Aorta (tissue), 5 donors: ENCODE measurements at regions not wholly inside any gene's neighbourhood (a gene's known extent, or its start where the extent isn't known, plus 50 kb on each side); places are given as distances from the start of the nearest gene placed in this dataset.
A peak's percentile ranks its signal among the peaks of the same experiment; 100 is the strongest.

ENCODE experiments used
- ATAC-seq: fragments of 200-7000 bp; cut with Tn5 transposase; one replicate; pipeline ENCODE4 v1.9.1; 2022; ENCODE audit warnings: moderate library complexity; ENCODE audit not compliant: low FRiP score
- DNase-seq, 2 donors: peaks; one replicate each; pipeline ENCODE4 v3.0.0-alpha.2; 2020
- H3K27ac ChIP-seq, 2 donors: one replicate each; pipeline ENCODE4 v1.5.1; 2013; ENCODE audit warnings: low read length in 2 of 2, mild to moderate bottlenecking in 2 of 2, moderate library complexity in 2 of 2, control low read depth in 1 of 2, inconsistent platforms in 1 of 2, low read depth in 1 of 2
- H3K27me3 ChIP-seq, 2 donors: one replicate each; pipeline ENCODE4 v1.6.1; 2013; ENCODE audit warnings: control low read depth in 1 of 2, low read length in 1 of 2, mild to moderate bottlenecking in 1 of 2, moderate library complexity in 1 of 2; ENCODE audit not compliant: insufficient read depth in 2 of 2, control insufficient read depth in 1 of 2
- H3K36me3 ChIP-seq, 2 donors: one replicate each; pipeline ENCODE4 v1.6.1; 2013; ENCODE audit warnings: control low read depth in 1 of 2, low read length in 1 of 2, mild to moderate bottlenecking in 1 of 2; ENCODE audit not compliant: insufficient read depth in 2 of 2, control insufficient read depth in 1 of 2
- H3K4me1 ChIP-seq, 2 donors: one replicate each; pipeline ENCODE4 v1.6.1; 2013; ENCODE audit warnings: low read length in 2 of 2, control low read depth in 1 of 2, mild to moderate bottlenecking in 1 of 2, moderate library complexity in 1 of 2; ENCODE audit not compliant: insufficient read depth in 2 of 2, control insufficient read depth in 1 of 2
- H3K4me3 ChIP-seq, 2 donors: one replicate each; pipeline ENCODE4 v1.5.1; 2013; ENCODE audit warnings: low read length in 2 of 2, control low read depth in 1 of 2, mild to moderate bottlenecking in 1 of 2
- H3K9me3 ChIP-seq: one replicate; pipeline ENCODE4 v1.6.1; 2013; ENCODE audit warnings: mild to moderate bottlenecking, low read length; ENCODE audit not compliant: control insufficient read depth
- WGBS, 2 donors: extraction: QIAGEN DNeasy Blood & Tissue Kit; methylation state at CpG; one replicate each; pipeline ENCODE4 v1.1.7; 2013; 5-methylcytosine and 5-hydroxymethylcytosine counted together
- intact Hi-C, 2 donors: fragments of 100-400 bp; cut with DNase I; formaldehyde crosslinking; loops; one replicate each; pipeline versions ENCODE4 v1.14.2 to v1.15.0; 2022
- donor health status: healthy with polysubstance abuse.
- donor health status: Bipolar disorder and iron deficiency.
- donor health status: DM: no; HTN: no; CAD: no.
- donor health status: DM: no; HTN: no; CAD: no.
- donor health status: DM: yes; HTN: yes; CAD: no.

DNA sequence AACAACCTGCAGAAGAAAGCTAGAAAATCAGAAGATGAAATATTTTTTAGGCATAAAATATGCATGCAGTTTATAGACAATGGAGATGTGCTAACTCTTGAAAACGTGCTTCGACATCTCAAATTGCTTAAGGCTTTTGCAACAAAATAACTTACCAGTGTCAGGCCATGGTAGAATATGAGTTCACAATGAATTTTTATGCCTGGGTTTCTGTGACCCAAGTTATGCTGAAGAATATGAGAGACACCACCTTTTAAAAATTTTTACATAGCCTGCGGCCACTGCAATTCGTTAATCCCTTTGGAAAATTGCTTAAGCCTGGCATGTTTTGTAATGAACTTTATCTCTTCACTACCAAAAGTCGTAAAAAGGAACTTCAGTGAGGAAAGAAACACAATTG, 170.1 kb upstream of the AKR1E2 start:
- intact Hi-C loops = loop anchor here (5.0 to 10.0 kb wide), 5 partner anchors 111 to 1421 kb away; no protein-coding TSS in a partner anchor
- no peak for DNase-seq
- no peaks in the 10 kb centered on the region for H3K4me1 ChIP-seq
- WGBS, 2 donors = 80 to 82% methylated on average over 5 of the region's 5 CpGs
- ATAC-seq = no peak
- H3K4me3 ChIP-seq = no peak overlapping the region
- no peaks in the 10 kb centered on the region for H3K36me3 ChIP-seq
- H3K27me3 ChIP-seq = no peaks in the 10 kb centered on the region
- no peaks in the 10 kb centered on the region for H3K9me3 ChIP-seq
- H3K27ac ChIP-seq = no peak overlapping the region

DNA sequence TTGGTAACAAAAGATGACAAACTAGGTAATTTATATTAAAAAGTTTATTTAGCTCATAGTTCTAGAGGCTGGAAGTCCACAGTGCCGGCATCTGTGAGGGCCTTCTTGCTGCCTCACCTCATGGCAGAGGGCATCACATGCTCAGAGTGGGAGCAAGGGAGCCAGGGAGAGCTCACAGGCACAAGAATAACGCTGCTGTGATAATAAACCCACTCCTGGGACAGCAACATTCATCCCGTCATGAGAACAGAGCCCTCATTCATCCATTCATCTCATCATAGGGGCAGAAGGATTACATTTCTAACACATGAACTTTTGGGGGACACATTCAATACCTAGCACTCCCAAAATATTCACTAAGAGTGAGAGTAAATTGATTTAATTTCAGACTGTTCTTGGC, 170.6 kb upstream of the AKR1E2 start:
- intact Hi-C loops = loop anchor here (5.0 to 10.0 kb wide), 5 partner anchors 112 to 1421 kb away; no protein-coding TSS in a partner anchor

DNA sequence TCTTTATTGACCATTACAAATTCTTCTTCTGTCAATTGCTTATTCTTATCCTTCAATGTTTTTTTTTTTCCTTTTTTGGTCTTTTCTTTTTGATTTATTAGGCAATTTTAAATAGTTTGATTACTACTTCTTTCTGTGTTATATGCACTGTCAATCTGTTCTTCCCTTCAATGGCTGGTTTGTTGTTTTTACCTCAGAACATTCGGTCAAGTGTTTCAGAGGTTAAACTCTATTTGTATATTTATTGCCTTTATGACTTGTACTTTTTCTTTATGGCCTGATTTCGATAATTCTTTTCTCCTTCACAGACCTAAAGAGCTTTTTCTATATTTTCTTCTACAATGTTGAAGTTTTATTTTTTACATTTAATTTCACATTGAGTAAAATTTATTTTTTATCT, 171.5 kb upstream of the AKR1E2 start:
- Histone ChIP-seq H3K9me3 (no peaks in the 10 kb centered on the region), H3K27me3 (no peaks in the 10 kb centered on the region), H3K36me3 (no peaks in the 10 kb centered on the region), H3K4me1 (peaks cover 0 to 2% of the 10 kb centered on the region in 2 donors), H3K4me3 (no peak overlapping the region), H3K27ac (no peak overlapping the region)
- intact Hi-C loops = loop anchor here (5.0 to 10.0 kb wide), 5 partner anchors 300 to 1457 kb away; no protein-coding TSS in a partner anchor
- ATAC-seq (no peak), DNase-seq (no peak)
- 93 to 97% methylated on average over 2 of the region's 2 CpGs for WGBS, 2 donors

More for the DNA sequence above, 170.6 kb upstream of the AKR1E2 start:
- no peak overlapping the region for H3K27ac ChIP-seq
- DNase-seq (no peak), ATAC-seq (no peak)
- 86 to 87% methylated on average over 3 of the region's 3 CpGs for WGBS, 2 donors
- no peak overlapping the region for H3K4me3 ChIP-seq
- no peaks in the 10 kb centered on the region for H3K27me3 ChIP-seq
- no peaks in the 10 kb centered on the region for H3K36me3 ChIP-seq
- H3K9me3 ChIP-seq = no peaks in the 10 kb centered on the region
- peaks cover 0 to 2% of the 10 kb centered on the region in 2 donors for H3K4me1 ChIP-seq

- Histone ChIP-seq H3K27ac (no peak overlapping the region), H3K4me1 (peaks cover 0 to 2% of the 10 kb centered on the region in 2 donors), H3K4me3 (no peak overlapping the region), H3K36me3 (peaks cover 0 to 2% of the 10 kb centered on the region in 2 donors), H3K9me3 (no peaks in the 10 kb centered on the region), H3K27me3 (no peaks in the 10 kb centered on the region)
- DNase-seq (no peak), ATAC-seq (no peak)
- WGBS, 2 donors = 91 to 93% methylated on average over 8 of the region's 8 CpGs
- intact Hi-C loops = loop anchor here (5.0 to 10.0 kb wide), 5 partner anchors 298 to 1456 kb away; no protein-coding TSS in a partner anchor
Measured at GRCh38 chr10:4653160-4653559, 172.8 kb upstream of the AKR1E2 start.

DNA sequence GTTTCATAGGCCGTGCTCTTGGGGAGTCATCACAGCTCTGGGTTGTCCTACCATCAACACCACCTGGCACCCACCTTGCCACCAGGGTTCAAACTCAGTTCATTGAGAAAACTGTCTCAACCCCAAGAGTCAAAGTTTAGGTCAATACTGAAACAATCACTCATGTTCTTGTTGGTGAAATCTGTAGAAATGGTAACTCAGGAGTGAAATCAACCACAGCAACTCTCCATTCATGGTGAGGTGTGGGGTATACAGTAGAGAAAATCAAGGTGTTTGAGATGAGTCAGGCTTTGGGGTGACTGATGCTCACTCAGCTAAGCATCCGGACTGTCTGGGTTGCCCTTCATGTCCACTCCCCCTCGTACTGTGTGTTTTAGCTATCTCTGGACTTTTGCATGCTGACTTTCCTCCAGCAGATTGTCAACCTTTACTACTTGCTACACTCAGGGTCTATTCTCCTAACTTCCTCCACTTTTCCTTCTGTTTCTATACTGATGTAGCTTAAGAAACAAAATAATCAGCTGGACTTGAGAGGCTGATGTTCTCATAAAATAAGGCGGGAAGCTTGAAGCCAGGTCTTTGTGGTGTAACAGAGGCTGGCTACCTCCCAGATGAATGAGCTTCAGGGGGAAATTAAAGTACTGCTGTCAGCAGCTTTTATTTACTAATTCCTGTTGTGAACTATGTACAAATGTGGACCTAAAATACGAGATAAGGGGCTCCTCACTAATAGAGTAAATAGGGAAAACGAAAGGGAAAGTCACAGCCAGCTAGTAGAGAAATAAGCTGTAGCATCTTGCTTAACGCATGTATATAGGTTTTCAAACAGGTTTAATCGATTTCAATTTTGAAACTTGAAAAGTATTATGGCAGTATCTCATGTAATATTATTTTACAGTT, 173.6 kb upstream of the AKR1E2 start:
- intact Hi-C loops = loop anchor here (5.0 to 10.0 kb wide), 5 partner anchors 298 to 1455 kb away; no protein-coding TSS in a partner anchor
- no peak for DNase-seq
- Histone ChIP-seq H3K4me1 (peaks cover 0 to 2% of the 10 kb centered on the region in 2 donors), H3K27ac (no peak overlapping the region), H3K36me3 (peaks cover 0 to 2% of the 10 kb centered on the region in 2 donors), H3K9me3 (no peaks in the 10 kb centered on the region), H3K27me3 (no peaks in the 10 kb centered on the region), H3K4me3 (no peak overlapping the region)
- 83 to 91% methylated on average over 8 of the region's 8 CpGs for WGBS, 2 donors
- no peak for ATAC-seq

GRCh38 chr10:4651404-4652037, 174.5 kb upstream of the AKR1E2 start:
- H3K27me3 ChIP-seq = no peaks in the 10 kb centered on the region
- H3K27ac ChIP-seq = no peak overlapping the region
- H3K36me3 ChIP-seq = peaks cover 0 to 2% of the 10 kb centered on the region in 2 donors
- ATAC-seq (no peak), DNase-seq (no peak)
- H3K4me1 ChIP-seq = peaks cover 4% of the 10 kb centered on the region in 2 donors
- H3K9me3 ChIP-seq = no peaks in the 10 kb centered on the region
- H3K4me3 ChIP-seq = no peak overlapping the region
- WGBS, 2 donors = 93% methylated on average over 5 of the region's 5 CpGs
- intact Hi-C loops = loop anchor here (5.0 to 10.0 kb wide), 5 partner anchors 297 to 1454 kb away; no protein-coding TSS in a partner anchor

GRCh38 chr10:4650582-4650981, 175.4 kb upstream of the AKR1E2 start:
- 42 to 43% methylated on average over 6 of the region's 6 CpGs for WGBS, 2 donors
- H3K4me1 ChIP-seq = peaks cover 4% of the 10 kb centered on the region in 2 donors
- no peak for DNase-seq
- H3K27ac ChIP-seq = peak overlapping the region; percentile 52 to 88
- H3K9me3 ChIP-seq = no peaks in the 10 kb centered on the region
- H3K36me3 ChIP-seq = peaks cover 0 to 2% of the 10 kb centered on the region in 2 donors
- ATAC-seq = no peak
- H3K4me3 ChIP-seq = no peak overlapping the region
- intact Hi-C loops = loop anchor here (5.0 to 10.0 kb wide), 5 partner anchors 296 to 1453 kb away; no protein-coding TSS in a partner anchor
- H3K27me3 ChIP-seq = no peaks in the 10 kb centered on the region

DNA sequence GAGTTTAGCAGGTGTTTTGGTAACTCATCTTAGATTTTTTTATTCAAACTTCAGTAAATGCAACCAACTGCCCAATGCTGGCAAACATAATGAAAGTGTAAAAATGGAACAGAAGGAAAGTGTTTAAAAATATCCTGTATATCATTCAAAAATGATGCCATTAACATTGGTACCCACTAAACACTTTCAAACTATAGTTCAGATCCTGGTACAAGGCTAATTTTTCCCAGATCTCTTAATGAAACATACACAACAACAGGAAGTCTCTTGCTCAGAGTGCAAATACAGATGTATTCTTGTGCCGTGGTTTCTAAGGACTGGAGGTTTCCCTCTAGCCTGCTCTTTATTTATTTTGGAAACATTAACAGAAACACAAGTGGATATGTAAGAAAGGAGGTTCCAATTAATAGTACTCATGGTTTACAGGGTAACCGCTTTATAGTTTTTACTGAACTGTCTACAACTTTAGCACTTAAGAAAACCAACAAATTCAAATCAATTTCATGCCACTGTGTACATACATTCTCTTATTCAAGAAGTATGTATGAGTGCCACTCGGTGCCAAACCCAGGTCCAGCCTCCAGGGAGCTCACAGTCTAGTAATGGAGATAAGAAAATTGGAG, 176.0 kb upstream of the AKR1E2 start:
- 7 to 8% methylated on average over 3 of the region's 3 CpGs for WGBS, 2 donors
- no peak for DNase-seq
- H3K9me3 ChIP-seq = no peaks in the 10 kb centered on the region
- ATAC-seq = no peak
- no peaks in the 10 kb centered on the region for H3K27me3 ChIP-seq
- peaks cover 0 to 2% of the 10 kb centered on the region in 2 donors for H3K36me3 ChIP-seq
- peak overlapping the region; percentile 52 to 88 for H3K27ac ChIP-seq
- no peak overlapping the region for H3K4me3 ChIP-seq
- intact Hi-C loops = loop anchor here (5.0 to 10.0 kb wide), 8 partner anchors 105 to 1453 kb away; no protein-coding TSS in a partner anchor
- peaks cover 4% of the 10 kb centered on the region in 2 donors for H3K4me1 ChIP-seq
